ENCODE measurements at regions not wholly inside any gene's neighbourhood (a gene's known extent, or its start where the extent isn't known, plus 50 kb on each side); places are given as distances from the start of the nearest gene placed in this dataset.

DNA sequence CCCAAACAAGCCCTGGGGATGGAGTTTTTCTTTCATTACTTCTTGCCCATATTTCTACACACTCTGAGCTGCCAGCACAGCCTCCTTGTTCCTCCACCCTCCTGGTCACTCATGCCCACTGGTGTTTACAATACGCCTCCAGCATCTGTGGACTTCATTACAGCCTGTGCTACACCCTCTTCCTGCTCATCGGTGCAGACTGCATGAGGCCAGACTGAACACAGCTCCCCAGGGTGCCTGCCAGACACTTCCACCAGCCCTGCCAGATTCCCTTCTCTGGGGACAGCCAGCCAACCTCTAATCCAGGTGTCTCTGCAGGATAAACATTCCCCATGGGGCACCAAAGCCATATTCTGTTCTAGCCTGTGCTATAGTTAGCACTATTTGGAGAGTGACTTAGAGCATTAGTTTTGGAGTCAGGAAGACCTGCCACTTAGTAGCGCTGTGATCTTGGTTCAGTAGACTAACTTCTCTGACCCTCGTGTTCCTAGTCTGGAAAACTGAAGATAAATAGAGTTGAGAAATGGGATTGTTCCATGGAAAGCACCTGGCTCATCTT, 163.8 kb upstream of the KLF4 start:
- TF ChIP-seq, protein P1, sequence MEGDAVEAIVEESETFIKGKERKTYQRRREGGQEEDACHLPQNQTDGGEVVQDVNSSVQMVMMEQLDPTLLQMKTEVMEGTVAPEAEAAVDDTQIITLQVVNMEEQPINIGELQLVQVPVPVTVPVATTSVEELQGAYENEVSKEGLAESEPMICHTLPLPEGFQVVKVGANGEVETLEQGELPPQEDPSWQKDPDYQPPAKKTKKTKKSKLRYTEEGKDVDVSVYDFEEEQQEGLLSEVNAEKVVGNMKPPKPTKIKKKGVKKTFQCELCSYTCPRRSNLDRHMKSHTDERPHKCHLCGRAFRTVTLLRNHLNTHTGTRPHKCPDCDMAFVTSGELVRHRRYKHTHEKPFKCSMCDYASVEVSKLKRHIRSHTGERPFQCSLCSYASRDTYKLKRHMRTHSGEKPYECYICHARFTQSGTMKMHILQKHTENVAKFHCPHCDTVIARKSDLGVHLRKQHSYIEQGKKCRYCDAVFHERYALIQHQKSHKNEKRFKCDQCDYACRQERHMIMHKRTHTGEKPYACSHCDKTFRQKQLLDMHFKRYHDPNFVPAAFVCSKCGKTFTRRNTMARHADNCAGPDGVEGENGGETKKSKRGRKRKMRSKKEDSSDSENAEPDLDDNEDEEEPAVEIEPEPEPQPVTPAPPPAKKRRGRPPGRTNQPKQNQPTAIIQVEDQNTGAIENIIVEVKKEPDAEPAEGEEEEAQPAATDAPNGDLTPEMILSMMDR (conservative IDR thresholded peaks at IDR 0.05; ENCODE audit: low read length): no peak
- TF ChIP-seq EZH2phosphoT487 (IDR thresholded peaks at IDR 0.05; ENCODE audit: borderline replicate concordance): no peak

All from Loucy (cell line).